ENCODE measurements at regions not wholly inside any gene's neighbourhood (a gene's known extent, or its start where the extent isn't known, plus 50 kb on each side); places are given as distances from the start of the nearest gene placed in this dataset.

DNA sequence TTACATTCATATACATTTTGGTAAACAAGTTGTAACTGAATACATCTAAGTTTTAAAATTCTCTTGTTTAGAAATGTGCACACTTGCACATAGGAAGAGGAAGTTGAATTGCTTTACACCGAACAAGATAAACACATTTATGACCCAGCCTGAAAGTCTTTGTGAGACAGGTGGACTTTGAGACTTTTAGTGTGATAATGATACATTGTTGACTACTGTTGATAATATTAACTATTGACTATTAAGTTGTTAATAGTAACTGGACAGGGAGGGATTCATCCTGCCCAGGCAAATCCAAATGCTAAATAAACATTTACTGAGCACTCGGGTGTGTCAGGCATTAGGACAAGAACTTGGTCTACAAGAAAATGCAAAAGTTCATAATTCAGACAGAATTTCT is 68.0 kb downstream of the AVPR1A start:
- Histone ChIP-seq H2BK120ac (ENCODE audit: low read depth, low read length) (no peak overlapping the region), H2BK12ac (ENCODE audit: low read length) (no peak overlapping the region), H3K27me3 (ENCODE audit: control insufficient read depth in 3 of 3, insufficient read depth in 3 of 3, low read depth in 1 of 3, low read length in 3 of 3) (no peaks in the 10 kb centered on the region), H3K4me2 (ENCODE audit: insufficient read depth, low read length, poor library complexity, severe bottlenecking) (no peak overlapping the region), H2BK5ac (ENCODE audit: low read length) (no peak overlapping the region), H3K9ac (ENCODE audit: low read depth, low read length, poor library complexity) (no peak overlapping the region), H3K23ac (ENCODE audit: low read depth, low read length, poor library complexity) (no peak overlapping the region), H3K27ac (replicated peaks; ENCODE audit: low read length) (no peak overlapping the region), H3K79me1 (ENCODE audit: low read depth, low read length) (no peaks in the 10 kb centered on the region), H2AFZ (ENCODE audit: low read length) (no peak overlapping the region), H2AK5ac (ENCODE audit: low read depth, low read length) (no peak overlapping the region), H4K91ac (ENCODE audit: low read depth, low read length, poor library complexity) (no peak overlapping the region), H3K4me1 (ENCODE audit: control insufficient read depth in 2 of 2, insufficient read depth in 1 of 2, low read depth in 1 of 2, low read length in 2 of 2) (peaks cover 8 to 9% of the 10 kb centered on the region in 2 donors), H3K4ac (ENCODE audit: low read length) (no peak overlapping the region), H3K18ac (ENCODE audit: low read length) (no peak overlapping the region), H3K36me3 (replicated peaks in 1 of 2; ENCODE audit: control insufficient read depth in 2 of 2, insufficient read depth in 2 of 2, low read length in 2 of 2) (no peaks in the 10 kb centered on the region), H3K9me3 (replicated peaks in 1 of 2; ENCODE audit: control insufficient read depth in 2 of 2, insufficient read depth in 1 of 2, low read depth in 1 of 2, low read length in 2 of 2) (no peaks in the 10 kb centered on the region), H2BK15ac (ENCODE audit: low read length) (no peak overlapping the region), H3K14ac (ENCODE audit: low read length) (no peak overlapping the region), H3K4me3 (ENCODE audit: low read length in 2 of 2) (no peak overlapping the region), H4K8ac (ENCODE audit: low read depth, low read length) (no peak overlapping the region)
- whole genome bisulfite sequencing, 2 donors (ENCODE audit: extremely low coverage in 2 of 2, insufficient read length in 2 of 2, insufficient replicate concordance in 1 of 2), result no CpG with 5 or more reads among the region's 2 CpGs
- no peak for DNase-seq (ENCODE audit: low spot score)

GRCh38 chr12:63079791-63080502 is 71.1 kb downstream of the AVPR1A start:
- H3K36me3 ChIP-seq (replicated peaks in 1 of 2; ENCODE audit: control insufficient read depth in 2 of 2, insufficient read depth in 2 of 2, low read length in 2 of 2), result no peaks in the 10 kb centered on the region
- no peak overlapping the region for H3K18ac ChIP-seq (ENCODE audit: low read length)

DNA sequence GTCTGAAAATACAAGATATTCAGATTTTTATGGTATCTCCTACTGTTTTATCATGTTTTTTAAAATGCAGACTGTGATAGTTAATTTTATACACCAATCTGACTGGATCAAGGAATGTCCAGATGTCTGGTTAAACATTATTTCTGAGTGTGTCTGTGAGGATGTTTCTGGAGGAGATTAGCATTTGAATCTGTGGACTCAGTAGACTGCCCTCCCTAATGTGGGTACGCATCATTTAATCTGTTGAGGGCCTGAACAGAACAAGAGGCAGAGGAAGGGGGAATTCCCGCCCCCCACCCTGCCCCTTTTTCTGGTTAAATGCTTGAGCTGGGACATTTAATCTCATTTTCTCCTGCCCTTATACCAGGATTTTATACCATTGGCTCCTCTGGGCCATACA is 72.1 kb downstream of the AVPR1A start:
- Histone ChIP-seq H3K4me2 (ENCODE audit: insufficient read depth, low read length, poor library complexity, severe bottlenecking) (no peak overlapping the region), H3K9ac (ENCODE audit: low read depth, low read length, poor library complexity) (no peak overlapping the region), H3K79me1 (ENCODE audit: low read depth, low read length) (no peaks in the 10 kb centered on the region), H2BK5ac (ENCODE audit: low read length) (no peak overlapping the region), H3K27ac (replicated peaks; ENCODE audit: low read length) (no peak overlapping the region), H2AK5ac (ENCODE audit: low read depth, low read length) (no peak overlapping the region), H2BK120ac (ENCODE audit: low read depth, low read length) (no peak overlapping the region), H2AFZ (ENCODE audit: low read length) (no peak overlapping the region), H3K23ac (ENCODE audit: low read depth, low read length, poor library complexity) (no peak overlapping the region), H3K4me1 (ENCODE audit: control insufficient read depth in 2 of 2, insufficient read depth in 1 of 2, low read depth in 1 of 2, low read length in 2 of 2) (peaks cover 8 to 9% of the 10 kb centered on the region in 2 donors), H3K36me3 (replicated peaks in 1 of 2; ENCODE audit: control insufficient read depth in 2 of 2, insufficient read depth in 2 of 2, low read length in 2 of 2) (no peaks in the 10 kb centered on the region), H3K14ac (ENCODE audit: low read length) (no peak overlapping the region), H4K91ac (ENCODE audit: low read depth, low read length, poor library complexity) (no peak overlapping the region), H2BK15ac (ENCODE audit: low read length) (no peak overlapping the region), H3K4me3 (ENCODE audit: low read length in 2 of 2) (no peak overlapping the region), H2BK12ac (ENCODE audit: low read length) (no peak overlapping the region), H3K18ac (ENCODE audit: low read length) (no peak overlapping the region), H3K9me3 (replicated peaks in 1 of 2; ENCODE audit: control insufficient read depth in 2 of 2, insufficient read depth in 1 of 2, low read depth in 1 of 2, low read length in 2 of 2) (no peaks in the 10 kb centered on the region), H3K27me3 (ENCODE audit: control insufficient read depth in 3 of 3, insufficient read depth in 3 of 3, low read depth in 1 of 3, low read length in 3 of 3) (no peaks in the 10 kb centered on the region), H4K8ac (ENCODE audit: low read depth, low read length) (no peak overlapping the region), H3K4ac (ENCODE audit: low read length) (no peak overlapping the region)
- WGBS, 2 donors (ENCODE audit: extremely low coverage in 2 of 2, insufficient read length in 2 of 2, insufficient replicate concordance in 1 of 2), result no CpG with 5 or more reads among the region's 2 CpGs
- no peak for DNase-seq (ENCODE audit: low spot score)

More at GRCh38 chr12:63079791-63080502, 71.1 kb downstream of the AVPR1A start:
- H3K4me3 ChIP-seq (ENCODE audit: low read length in 2 of 2), result no peak overlapping the region
- H3K4ac ChIP-seq (ENCODE audit: low read length), result no peak overlapping the region
- H3K79me1 ChIP-seq (ENCODE audit: low read depth, low read length), result no peaks in the 10 kb centered on the region
- no peak overlapping the region for H3K4me2 ChIP-seq (ENCODE audit: insufficient read depth, low read length, poor library complexity, severe bottlenecking)
- no peaks in the 10 kb centered on the region for H3K27me3 ChIP-seq (ENCODE audit: control insufficient read depth in 3 of 3, insufficient read depth in 3 of 3, low read depth in 1 of 3, low read length in 3 of 3)
- no CpG with 5 or more reads among the region's 2 CpGs for WGBS, 2 donors (ENCODE audit: extremely low coverage in 2 of 2, insufficient read length in 2 of 2, insufficient replicate concordance in 1 of 2)
- no peak for DNase-seq (ENCODE audit: low spot score)
- H3K9me3 ChIP-seq (replicated peaks in 1 of 2; ENCODE audit: control insufficient read depth in 2 of 2, insufficient read depth in 1 of 2, low read depth in 1 of 2, low read length in 2 of 2), result no peaks in the 10 kb centered on the region
- H2BK15ac ChIP-seq (ENCODE audit: low read length), result no peak overlapping the region
- no peak overlapping the region for H2AK5ac ChIP-seq (ENCODE audit: low read depth, low read length)
- peaks cover 8 to 9% of the 10 kb centered on the region in 2 donors for H3K4me1 ChIP-seq (ENCODE audit: control insufficient read depth in 2 of 2, insufficient read depth in 1 of 2, low read depth in 1 of 2, low read length in 2 of 2)
- H4K91ac ChIP-seq (ENCODE audit: low read depth, low read length, poor library complexity), result no peak overlapping the region
- H3K14ac ChIP-seq (ENCODE audit: low read length), result no peak overlapping the region
- no peak overlapping the region for H3K27ac ChIP-seq (replicated peaks; ENCODE audit: low read length)
- H3K23ac ChIP-seq (ENCODE audit: low read depth, low read length, poor library complexity), result no peak overlapping the region
- no peak overlapping the region for H4K8ac ChIP-seq (ENCODE audit: low read depth, low read length)
- no peak overlapping the region for H3K9ac ChIP-seq (ENCODE audit: low read depth, low read length, poor library complexity)
- H2BK120ac ChIP-seq (ENCODE audit: low read depth, low read length), result no peak overlapping the region
- peak overlapping the region; percentile 76 for H2AFZ ChIP-seq (ENCODE audit: low read length)
- no peak overlapping the region for H2BK12ac ChIP-seq (ENCODE audit: low read length)
- H2BK5ac ChIP-seq (ENCODE audit: low read length), result no peak overlapping the region

DNA sequence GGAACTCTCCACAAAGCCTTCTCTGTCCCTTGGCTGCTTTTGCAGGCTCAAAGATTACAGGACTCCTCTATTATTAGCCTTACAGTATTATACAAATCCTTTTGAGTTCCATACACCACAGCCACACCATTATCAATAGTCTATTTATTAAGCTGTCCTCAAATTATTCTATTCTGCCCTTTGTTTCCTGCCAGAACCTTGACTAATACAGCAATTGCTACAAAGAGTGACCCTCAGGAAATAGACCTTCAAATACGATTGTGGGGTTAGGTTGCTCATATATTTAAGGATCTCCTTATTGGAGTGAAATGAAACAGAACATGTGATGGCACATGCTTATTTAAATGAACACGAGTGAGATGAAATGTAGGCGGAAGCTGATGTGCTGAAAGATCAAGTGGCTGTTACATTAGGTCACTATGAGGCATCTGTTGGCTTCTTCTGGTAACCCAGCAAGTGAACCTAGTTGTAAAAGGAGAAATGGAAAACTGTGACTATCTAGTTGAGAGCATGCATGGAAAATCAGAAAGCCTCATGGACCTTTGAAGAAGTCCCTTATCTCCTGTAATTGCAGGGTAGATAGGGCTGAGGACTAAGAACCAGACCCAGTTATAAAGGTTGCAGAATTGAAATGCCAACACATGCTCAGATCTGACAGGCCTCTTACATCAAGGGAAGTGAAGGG is 75.5 kb downstream of the AVPR1A start:
- no peak overlapping the region for H2AFZ ChIP-seq (ENCODE audit: low read length)
- H2BK12ac ChIP-seq (ENCODE audit: low read length), result no peak overlapping the region
- H3K23ac ChIP-seq (ENCODE audit: low read depth, low read length, poor library complexity), result no peak overlapping the region
- no peak overlapping the region for H3K27ac ChIP-seq (replicated peaks; ENCODE audit: low read length)
- H2BK15ac ChIP-seq (ENCODE audit: low read length), result no peak overlapping the region
- H3K27me3 ChIP-seq (ENCODE audit: control insufficient read depth in 3 of 3, insufficient read depth in 3 of 3, low read depth in 1 of 3, low read length in 3 of 3), result no peaks in the 10 kb centered on the region
- H3K9ac ChIP-seq (ENCODE audit: low read depth, low read length, poor library complexity), result no peak overlapping the region
- H3K4me2 ChIP-seq (ENCODE audit: insufficient read depth, low read length, poor library complexity, severe bottlenecking), result no peak overlapping the region
- H2BK5ac ChIP-seq (ENCODE audit: low read length), result no peak overlapping the region
- no peak overlapping the region for H3K18ac ChIP-seq (ENCODE audit: low read length)
- H3K4me3 ChIP-seq (ENCODE audit: low read length in 2 of 2), result no peak overlapping the region
- H3K36me3 ChIP-seq (replicated peaks in 1 of 2; ENCODE audit: control insufficient read depth in 2 of 2, insufficient read depth in 2 of 2, low read length in 2 of 2), result no peaks in the 10 kb centered on the region
- H2AK5ac ChIP-seq (ENCODE audit: low read depth, low read length), result no peak overlapping the region
- H3K9me3 ChIP-seq (replicated peaks in 1 of 2; ENCODE audit: control insufficient read depth in 2 of 2, insufficient read depth in 1 of 2, low read depth in 1 of 2, low read length in 2 of 2), result no peaks in the 10 kb centered on the region
- H4K91ac ChIP-seq (ENCODE audit: low read depth, low read length, poor library complexity), result no peak overlapping the region
- DNase-seq (ENCODE audit: low spot score), result no peak
- peaks cover 8 to 9% of the 10 kb centered on the region in 2 donors for H3K4me1 ChIP-seq (ENCODE audit: control insufficient read depth in 2 of 2, insufficient read depth in 1 of 2, low read depth in 1 of 2, low read length in 2 of 2)
- no peaks in the 10 kb centered on the region for H3K79me1 ChIP-seq (ENCODE audit: low read depth, low read length)
- H3K14ac ChIP-seq (ENCODE audit: low read length), result no peak overlapping the region
- H2BK120ac ChIP-seq (ENCODE audit: low read depth, low read length), result no peak overlapping the region
- no peak overlapping the region for H3K4ac ChIP-seq (ENCODE audit: low read length)
- no CpG with 5 or more reads among the region's 3 CpGs for WGBS, 2 donors (ENCODE audit: extremely low coverage in 2 of 2, insufficient read length in 2 of 2, insufficient replicate concordance in 1 of 2)
- H4K8ac ChIP-seq (ENCODE audit: low read depth, low read length), result no peak overlapping the region
